IPS-NIHi11 (cell line): ENCODE measurements at regions not wholly inside any gene's neighbourhood (a gene's known extent, or its start where the extent isn't known, plus 50 kb on each side); places are given as distances from the start of the nearest gene placed in this dataset.
"Not testable (repeated sequence)": the region's sequence is repeated elsewhere in the genome, so short reads cannot be mapped to it uniquely, and the experiment has no call there.

ENCODE experiments used
- DNase-seq: peaks from one replicate; pipeline ENCODE4 v3.0.0; 2012; ENCODE audit warnings: mixed read lengths, low spot score

GRCh38 chr3:27629366-27629765 is 92.8 kb downstream of the EOMES start:
- DNase-seq, result no peak

GRCh38 chr3:27628026-27628750 is 93.9 kb downstream of the EOMES start:
- DNase-seq, result no peak

- DNase-seq, result no peak
These were observed 95.5 kb downstream of the EOMES start for GRCh38 chr3:27626596-27627118.

- no peak for DNase-seq
These were observed 96.3 kb downstream of the EOMES start for GRCh38 chr3:27625864-27626263.

DNA sequence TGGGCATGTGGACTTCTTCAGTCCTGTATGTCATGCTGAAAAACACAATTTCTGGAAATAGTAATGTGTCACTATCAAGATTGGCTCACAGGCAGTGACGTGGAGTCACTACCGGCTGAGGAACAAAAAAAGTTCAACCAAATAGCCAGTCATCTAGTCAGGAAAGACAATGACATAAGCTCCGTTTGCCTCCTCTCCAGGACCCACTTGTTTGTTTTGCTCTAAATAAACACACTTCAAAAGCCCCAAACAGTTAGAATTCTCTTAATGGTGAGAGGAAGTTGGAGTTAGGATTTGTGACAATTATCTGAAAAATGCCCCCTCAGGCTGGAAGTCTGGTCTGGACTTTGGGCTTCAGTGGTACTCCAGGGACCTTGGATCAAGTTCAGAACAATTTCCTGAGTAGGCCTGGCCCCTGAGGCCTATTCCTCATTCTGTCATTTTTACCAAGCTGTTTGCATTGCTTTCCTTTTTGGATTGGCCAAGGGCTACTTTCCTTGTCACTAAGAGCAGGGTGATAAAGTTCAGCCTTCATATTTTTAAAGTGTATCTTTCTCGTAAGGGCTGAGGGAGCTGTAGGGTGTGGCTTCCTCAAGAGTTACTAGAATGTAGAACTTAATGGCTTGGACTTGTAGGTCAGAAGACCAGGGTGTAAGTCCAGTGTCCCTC is 98.9 kb downstream of the EOMES start:
- no peak for DNase-seq

- no peak for DNase-seq
These were observed 104.6 kb downstream of the EOMES start for GRCh38 chr3:27617552-27617951.

DNA sequence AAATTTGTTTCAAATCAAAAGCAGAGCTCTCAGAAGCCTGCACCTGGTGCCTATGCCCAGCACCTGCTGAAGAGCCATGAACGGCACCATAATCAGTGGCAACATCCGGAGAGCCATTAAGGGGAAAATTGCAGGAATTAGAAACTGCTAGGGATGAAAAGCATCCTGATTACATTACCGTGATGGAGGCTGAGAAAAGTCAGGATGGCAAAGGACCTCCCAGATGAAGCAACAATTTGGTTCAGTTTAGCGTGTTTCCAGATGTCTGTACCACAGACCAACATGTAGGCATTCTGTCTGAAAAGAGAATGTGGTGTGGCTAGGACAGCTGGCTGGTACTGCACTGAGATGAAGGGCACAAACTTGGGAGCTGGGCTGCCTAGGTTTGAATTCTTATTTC is 106.1 kb downstream of the EOMES start:
- DNase-seq, result no peak

GRCh38 chr3:27615555-27615954 is 106.6 kb downstream of the EOMES start:
- no peak for DNase-seq

DNA sequence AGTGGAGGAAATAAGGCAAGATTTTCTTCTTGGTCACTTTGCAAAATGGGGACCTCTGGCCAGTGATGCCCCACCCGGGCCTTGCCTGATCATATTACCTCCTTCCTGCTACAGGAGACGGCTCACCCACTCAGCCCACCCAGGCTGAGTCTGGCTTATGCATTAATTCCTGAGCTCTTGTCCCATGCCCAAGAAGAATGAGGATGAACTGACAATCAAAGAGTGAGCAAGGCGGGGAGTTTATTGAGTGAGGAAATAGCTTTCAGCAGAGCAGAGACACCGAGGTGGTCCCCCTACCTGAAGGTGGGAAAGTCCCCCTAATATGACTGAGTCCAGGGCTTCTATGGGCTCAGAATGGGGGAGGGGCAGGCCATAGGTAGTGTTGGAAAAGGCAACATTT is 107.5 kb downstream of the EOMES start:
- no peak for DNase-seq

GRCh38 chr3:27613846-27614500 is 108.2 kb downstream of the EOMES start:
- DNase-seq, result no peak

- DNase-seq, result no peak
These were observed 111.2 kb downstream of the EOMES start for GRCh38 chr3:27610800-27611525.

DNA sequence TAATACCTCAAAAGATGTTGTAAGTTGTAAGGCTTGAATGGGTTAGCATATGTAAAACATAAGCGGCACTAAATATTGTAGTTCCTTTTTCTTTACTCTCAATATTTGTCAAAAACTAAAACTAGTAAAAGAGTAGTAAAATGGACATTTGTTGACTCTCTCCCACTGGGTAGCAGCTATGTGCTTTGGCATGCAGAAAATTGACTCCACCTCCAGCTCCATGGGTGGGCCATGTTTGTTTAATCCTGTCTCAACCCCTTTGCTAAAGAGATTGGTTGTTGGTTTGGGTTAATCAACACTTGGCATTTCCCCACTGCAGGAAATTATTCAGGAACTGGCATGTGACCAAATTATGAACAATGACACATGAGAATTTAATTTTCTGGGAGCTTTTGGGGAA is 114.8 kb downstream of the EOMES start:
- peak; percentile 52 for DNase-seq

GRCh38 chr3:27606537-27606936 is 115.6 kb downstream of the EOMES start:
- DNase-seq, result no peak

DNA sequence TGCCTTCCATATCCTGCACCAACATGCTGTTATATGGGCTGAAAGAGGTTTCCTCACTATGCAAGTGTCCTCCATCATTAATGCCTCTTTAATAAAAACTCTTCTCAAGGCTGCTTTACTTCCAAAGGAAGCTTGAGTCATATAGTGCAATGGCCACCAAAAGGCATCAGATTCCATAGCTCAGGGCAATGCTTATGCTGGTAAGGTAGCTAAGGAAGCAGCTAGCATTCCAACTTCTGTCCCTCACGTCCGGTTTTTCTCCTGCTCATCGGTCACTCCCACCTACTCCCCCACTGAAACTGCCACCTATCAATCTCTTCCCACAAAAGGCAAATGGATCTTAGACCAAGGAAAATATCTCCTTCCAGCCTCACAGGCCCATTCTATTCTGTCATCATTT is 117.1 kb upstream of the SLC4A7 start:
- not testable (repeated sequence) for DNase-seq

GRCh38 chr3:27599741-27600140 is 115.6 kb upstream of the SLC4A7 start:
- not testable (repeated sequence) for DNase-seq

DNA sequence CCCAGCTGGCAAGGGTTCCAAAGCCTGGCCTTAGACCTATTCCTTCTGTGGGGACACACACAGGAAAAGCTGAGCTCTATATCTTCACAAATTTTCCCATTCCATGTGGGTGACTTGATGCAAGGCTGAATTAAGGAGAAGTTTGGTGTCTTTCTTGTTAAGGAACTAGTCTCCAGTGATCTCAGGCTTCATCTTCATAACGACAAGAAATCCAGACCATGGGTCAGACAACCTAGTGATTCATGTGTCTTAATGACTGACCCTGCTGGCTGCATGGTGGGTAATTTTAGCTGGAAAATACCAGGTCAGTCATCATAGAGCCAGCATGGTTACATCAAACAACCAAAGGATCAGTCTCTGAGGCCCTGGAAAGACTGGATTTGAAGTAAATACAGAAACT is 112.7 kb upstream of the SLC4A7 start:
- no peak for DNase-seq

GRCh38 chr3:27596334-27596841 is 112.2 kb upstream of the SLC4A7 start:
- DNase-seq, result no peak

- no peak for DNase-seq
These were observed 110.0 kb upstream of the SLC4A7 start for GRCh38 chr3:27594096-27594690.

GRCh38 chr3:27593173-27593572 is 109.0 kb upstream of the SLC4A7 start:
- no peak for DNase-seq

DNA sequence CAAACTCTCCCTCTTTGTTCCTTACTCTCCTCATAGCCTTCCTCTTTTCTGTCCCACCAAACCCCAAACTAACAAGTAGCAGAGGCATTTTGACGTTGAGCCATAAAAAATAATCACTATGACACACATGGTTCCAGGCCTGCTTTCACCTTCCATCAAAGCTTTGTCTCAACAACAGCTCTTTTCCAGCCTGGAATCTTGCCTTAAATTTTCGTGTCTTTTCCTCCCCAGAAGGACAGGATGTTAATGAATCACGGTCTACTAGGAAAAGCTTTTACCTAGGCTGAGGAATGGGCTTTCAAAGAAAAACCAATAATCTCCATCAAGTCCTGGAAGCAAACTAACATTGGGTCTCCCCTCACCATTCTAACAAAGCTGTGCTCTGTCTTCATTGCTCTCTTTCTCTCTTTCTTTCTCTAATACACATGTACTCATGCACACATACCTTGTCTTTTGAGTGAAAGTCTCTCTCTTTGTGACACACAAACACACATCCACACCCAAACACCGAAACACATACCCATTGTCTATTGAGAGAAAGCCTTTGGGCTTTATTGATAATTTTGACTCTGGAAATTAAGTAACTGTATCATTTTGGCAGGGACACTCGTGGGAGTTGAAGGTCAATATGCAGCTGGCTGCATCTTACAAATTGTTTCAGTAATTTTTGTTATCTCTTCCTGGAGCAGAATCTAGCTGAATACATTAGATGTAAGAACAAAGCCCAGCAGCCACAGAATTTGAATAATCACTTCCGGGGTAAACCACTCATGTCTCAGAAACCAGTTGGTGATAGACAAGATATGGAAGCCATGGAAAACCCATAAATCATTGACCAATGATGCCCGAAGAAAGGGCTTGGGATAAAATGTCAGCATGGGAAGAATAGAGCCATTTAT is 107.4 kb upstream of the SLC4A7 start:
- DNase-seq, result no peak
